Stimulated activated naive CD4-positive, alpha-beta T cell (primary cell): ENCODE measurements at regions not wholly inside any gene's neighbourhood (a gene's known extent, or its start where the extent isn't known, plus 50 kb on each side); places are given as distances from the start of the nearest gene placed in this dataset.

Experiments
- DNase-seq, 6 experiments: peaks; one replicate each; lab custom pipeline; 2025; lab: John Stamatoyannopoulos, UW

DNA sequence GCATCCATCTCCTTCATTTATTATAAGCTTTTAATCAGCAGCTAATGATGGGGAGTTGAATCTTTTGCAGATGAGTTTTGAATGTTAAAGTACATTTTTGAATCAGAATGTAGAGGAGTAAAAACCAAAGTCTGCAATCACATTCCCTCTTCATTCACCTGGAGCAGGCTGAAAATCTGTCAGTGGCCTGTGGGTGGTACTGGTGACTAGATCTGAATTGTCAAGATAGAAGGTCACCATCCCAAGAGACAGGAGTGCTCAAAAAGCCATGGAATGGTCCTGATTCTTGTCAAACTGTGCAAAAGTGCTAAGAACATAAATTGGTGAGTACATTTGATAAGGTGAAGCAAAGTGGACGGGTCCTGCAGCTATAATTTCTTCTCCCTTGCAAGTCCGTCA is 881.3 kb upstream of the NR2F2 start:
- DNase-seq: no peak

DNA sequence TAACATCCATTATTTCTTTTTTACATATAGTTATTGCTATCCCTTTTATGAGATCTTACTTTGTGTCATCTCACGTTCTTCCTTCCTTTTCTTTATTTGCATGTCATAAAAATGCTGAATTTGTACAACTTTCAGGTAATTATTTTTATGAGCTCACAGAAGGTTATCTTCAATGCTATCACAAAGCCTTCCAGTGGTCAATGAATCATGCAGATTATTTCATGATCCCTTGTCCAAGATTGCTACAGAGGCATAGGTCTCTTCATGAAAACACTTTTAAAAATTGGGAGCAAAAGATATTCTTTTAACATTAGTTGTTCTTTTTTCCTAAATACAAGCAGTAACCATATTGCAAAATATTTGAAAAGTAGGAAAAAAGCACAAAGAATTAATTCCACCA is 880.1 kb upstream of the NR2F2 start:
- DNase-seq: no peak

DNA sequence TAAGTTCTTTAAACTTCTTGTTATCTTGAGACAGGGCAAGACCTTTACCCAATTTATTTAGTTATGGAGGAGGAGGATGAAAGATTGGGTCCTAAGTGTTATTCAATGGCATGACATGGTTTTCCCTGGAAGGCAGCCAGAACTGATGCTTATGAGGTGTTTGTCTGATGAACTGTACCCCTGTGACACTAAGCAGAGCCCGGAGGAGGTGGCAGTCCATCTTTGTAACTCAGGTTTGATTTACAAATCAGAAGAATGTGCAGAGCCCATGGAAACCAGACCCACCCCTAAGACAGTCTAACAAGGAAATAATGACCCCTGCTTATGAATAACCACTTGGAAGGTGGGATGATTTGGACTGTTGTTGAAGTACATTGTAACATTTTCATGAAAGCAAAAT is 878.6 kb upstream of the NR2F2 start:
- DNase-seq: no peak

DNA sequence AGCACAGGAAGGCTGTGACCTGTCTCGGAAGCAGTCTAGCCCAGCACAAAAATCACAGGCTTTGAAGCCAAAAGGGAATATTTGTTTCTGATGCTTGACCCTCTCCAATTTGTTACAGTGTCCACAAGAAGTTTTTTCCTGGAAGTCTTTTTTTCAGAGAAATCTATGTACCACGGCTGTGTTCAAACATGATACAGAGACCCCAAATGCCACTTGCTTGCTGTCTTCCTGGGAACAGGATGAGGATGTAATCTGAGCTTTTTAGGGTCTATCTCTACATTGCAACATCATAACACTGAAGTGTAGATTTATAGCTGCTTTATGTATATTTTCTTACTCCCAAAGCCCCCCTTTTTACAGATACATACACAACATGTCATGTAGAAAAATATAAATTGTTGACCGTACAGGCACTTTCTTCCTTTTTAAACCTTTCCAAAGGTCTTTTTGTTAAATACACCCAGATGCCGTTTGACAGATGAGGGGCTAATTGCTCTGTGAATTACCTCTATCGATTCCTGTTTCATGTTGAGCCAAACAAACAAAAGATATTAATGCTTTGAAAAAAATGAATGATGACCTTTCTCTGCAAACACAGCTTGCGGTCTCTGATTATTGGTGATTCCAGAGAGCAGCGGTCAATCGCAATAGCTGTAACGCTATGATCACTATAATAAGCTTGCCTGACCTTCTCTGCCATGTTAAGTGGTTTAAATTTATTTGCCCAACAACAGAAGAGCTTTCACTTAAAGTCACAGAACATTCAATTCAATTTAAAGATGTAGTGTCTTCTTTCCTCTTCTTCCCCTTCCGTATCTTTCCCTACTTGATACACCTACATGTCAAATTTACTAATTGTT is 875.9 kb upstream of the NR2F2 start:
- DNase-seq: no peak

DNA sequence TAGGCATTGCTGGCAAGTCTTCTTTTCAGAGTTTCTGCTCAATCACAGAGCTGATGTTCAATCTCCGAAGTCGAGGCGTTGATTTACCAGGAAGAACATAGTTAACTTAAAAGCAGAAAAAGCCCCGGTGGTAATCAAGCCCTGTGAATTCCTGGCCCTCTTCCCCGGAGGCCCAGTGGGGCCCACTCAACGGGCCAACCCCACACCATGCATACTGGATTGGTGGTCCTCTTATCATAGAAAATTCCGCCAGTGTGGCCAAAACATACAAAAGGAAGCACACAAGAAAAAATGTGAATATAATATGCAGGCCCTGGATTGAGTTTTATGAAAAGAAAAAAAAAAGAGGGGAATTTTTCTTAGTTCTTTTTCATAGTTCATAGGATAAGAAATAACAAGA is 873.0 kb upstream of the NR2F2 start:
- DNase-seq: no peak

DNA sequence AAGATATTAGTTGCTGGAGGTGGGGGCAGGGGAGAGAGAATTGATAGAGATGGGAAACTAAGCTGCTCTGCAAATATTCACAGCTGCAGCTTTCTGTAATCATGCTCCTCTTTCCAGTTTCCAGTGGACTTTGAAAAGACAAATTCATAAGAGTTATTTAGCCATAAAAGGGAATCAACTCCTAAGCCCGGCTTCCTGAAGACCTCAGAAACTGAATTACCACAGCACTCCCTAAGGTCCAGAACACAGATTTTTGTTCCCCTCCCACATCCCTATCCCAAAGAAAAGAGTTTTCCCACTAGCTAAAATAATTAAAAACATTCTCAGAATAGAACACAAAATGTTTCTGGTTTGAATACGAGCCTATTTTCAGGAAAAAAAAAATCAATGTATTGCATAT is 871.8 kb upstream of the NR2F2 start:
- no peak for DNase-seq

DNA sequence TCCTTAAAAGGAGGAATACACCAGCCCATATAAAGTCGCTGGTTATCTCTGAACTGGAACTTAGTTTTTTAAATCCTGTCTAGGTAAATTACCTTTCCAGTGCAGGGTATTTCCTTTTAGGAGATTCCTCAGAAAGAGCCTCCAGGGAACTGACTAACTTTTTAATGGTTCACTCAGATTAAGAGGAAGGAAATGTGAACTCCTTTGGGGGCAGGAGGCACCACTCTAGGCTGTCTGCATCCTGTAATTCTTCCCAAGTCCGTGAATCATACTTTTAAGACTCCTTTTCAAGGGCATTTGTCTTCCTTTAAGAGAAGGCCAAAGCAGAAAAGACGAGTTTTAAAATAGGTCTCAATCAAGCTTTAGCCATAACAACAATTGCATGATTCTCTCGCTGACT is 871.2 kb upstream of the NR2F2 start:
- DNase-seq: no peak

DNA sequence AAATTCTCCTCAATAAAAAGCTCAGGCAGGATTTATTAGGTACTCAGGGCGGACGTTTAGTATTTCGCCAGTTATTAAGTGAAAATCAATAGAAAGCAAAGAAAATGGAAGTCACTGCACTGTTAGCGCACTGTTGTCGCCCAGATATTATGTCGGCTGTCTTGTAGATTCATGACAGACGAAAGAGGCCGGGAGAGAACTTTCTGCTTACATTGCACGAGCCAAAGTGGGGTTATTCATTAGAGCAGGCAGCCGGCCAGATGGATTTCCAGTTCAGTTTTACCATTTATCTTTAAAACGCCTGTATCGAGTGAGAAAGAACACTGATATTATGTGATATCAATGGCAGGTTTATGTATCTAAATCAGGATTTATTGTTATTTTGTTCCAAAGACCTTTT is 866.0 kb upstream of the NR2F2 start:
- DNase-seq: no peak

DNA sequence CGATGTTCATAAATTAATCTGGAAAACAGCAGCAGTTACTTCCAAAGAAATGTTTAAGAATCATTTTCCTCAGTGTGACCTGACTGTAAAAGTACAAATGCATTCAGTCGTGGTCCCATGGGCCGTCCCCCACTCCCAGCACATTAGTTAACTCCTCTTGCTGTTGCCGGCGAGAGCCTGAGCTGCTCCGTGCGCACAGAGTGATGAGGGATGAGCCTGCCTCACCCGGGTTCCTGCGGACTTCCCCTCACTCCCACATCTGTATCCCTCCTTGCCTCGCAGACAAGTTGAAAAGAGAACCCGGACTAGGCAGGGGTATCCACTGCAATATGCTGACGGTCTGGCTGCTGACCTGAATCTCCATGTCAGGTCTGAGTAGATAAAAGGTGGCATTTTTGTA is 861.7 kb upstream of the NR2F2 start:
- DNase-seq: no peak

DNA sequence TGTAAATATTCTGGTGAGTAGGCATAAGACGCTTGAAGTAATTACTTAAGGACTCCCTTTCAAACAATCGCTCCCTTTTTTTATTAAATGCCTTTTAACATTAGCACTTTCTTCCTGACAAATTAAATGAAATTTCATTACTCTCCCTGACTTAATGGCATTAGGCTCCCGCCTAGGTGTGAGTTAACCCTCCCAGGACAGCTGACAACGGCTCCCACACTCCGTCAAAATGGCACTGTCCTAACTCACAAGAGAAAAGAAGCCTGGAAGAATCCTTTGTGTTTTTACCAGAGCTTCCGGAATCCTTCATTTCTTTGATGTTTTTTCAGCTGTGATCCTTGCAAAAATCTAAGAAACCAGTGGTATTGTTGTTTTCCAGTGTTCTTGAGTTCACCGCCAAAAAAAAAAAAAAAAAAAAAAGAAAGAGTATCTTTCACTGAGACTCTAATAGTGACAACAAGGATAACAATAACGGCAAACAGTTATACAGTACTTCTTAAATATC is 861.0 kb upstream of the NR2F2 start:
- no peak for DNase-seq

DNA sequence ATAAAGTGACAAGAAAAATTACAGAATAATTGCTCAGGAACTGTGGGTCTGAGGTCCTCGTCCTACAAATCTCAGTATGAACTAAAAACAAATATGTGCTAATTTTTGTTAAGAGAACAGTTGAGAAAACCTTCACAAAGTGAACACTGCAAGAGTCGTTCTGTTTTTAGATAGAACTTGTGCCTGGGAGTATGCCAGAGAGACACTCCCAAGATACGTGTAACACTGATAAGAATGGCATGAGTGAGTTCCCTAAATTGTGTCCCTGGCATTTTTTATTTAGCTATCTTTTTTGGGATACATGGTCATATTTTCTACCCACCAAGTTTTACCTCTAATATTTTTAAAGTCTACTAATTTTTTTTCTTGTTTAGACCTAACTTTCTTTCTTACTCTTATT is 860.0 kb upstream of the NR2F2 start:
- no peak for DNase-seq

DNA sequence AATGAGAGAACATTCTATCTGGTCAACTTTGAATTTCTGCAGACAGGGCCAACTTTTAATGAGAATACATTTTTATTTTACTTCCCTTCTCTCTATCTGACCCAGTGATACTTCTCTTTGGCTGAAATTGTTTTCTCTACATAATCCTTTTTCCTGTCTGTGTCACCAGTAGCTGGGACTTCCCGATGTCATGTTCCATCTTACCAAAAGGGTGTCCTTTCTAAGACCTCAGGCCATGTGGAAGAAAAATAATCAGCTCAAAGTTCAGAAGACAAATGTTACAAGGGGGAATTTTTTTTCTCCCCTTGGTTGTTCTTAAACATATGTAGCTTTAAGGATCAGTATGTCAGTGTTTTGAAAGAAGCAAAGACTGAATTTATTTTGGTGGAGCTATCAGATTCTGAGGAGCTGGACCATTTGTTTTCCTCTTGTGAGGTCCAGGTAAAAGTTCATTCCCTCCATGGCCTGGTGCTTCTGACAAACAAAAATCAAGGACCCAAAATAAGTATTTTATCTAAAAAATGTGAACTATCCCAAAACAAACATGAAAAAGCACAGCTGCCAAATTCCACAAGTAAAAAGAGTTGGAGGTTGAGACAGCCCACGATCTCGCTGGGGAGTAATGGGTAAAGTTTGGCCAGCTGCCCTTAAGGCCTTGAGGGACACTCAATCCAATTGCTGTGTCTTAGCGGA is 859.4 kb upstream of the NR2F2 start:
- DNase-seq: no peak

DNA sequence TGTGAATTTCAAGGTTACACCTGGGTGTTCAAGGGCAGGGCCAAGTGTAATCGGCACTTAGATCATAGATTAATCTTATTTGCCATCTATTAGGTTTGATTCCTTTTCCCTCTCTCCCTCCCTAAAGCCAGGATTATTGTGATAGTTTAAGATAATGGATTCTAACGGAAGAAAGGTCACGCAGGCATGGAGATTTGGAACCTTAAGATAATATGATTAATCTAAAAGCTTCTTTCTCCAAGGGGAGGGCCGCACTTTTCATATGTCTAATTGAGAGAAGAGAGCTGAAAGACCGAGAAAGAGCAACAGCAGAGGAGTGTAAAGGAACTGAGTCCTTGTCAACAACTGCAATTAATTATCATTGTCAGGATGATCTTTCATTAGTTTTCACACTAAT is 858.8 kb upstream of the NR2F2 start:
- DNase-seq: no peak

DNA sequence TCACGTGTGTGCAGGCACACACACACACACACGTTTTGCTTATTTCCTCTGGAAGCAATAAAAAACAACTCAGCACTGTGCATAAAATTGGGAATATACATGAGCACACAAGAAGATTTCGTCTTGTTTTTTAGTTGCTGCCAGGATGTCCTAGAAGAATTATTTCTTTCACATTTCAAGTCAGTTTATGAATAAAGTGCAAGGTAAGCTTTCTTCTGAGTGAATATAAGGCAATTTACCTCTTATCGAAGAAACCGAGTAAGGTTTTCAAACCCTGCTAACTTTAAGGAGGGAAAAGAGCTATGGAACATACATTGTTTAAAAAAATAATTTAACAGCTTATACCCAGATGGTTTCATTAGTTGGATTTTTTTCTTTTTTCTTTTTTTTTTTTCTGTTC is 855.4 kb upstream of the NR2F2 start:
- DNase-seq: no peak

DNA sequence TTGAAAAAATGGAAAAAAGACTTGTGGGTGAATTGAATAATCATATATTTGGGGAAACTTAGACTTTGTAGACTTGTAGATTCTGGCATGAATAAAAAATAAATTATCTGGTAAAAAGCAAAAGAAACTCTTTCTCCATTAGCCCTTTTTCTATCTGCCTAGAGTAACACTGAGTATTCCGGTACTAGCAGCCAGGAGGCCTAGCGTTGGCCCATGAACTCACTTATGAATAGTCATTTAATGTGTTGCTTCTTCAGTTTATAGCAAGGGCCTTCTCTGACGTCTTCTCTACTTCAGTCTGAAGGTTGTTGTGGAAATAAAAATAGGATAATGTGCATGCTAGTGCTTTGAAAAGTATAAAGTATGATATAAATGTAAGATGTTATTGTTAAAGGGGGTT is 851.2 kb upstream of the NR2F2 start:
- DNase-seq: no peak

DNA sequence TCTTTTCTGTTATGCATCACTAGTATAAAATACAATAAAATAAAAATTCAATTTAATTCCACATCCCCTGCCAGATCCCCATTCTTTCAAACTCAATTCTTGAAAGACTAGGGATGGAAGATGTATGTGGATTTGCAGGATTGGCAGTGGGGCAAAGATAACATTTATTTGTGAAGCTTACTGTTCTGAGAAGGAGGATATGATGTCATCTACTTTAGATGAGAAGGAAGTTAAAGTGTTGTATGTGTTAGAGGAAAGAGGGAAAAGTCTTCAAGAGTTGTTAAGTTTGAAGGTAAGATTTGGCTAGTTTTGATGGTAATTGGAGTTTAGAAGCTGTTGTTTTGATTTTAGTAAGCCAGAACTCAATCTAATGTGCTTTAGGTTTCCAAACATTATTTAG is 845.1 kb upstream of the NR2F2 start:
- DNase-seq: no peak

DNA sequence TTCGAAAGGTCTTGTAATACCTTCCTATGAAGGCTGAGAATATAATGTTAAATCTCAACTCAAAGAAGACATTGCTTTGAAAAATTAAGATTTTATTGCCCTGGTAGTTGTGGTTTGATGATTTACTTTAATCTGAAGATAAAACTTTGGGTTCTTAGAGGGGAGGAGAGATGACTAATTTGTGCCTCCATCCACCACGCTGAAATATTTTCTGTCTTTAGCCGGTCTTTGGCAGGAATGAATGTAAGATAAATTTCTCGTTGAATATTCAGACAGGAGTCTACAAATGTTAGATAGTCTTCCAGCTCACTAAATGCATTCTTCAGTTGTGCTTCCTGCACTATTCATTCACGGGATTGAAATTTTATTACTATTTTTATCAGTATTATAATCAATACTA is 844.3 kb upstream of the NR2F2 start:
- no peak for DNase-seq

DNA sequence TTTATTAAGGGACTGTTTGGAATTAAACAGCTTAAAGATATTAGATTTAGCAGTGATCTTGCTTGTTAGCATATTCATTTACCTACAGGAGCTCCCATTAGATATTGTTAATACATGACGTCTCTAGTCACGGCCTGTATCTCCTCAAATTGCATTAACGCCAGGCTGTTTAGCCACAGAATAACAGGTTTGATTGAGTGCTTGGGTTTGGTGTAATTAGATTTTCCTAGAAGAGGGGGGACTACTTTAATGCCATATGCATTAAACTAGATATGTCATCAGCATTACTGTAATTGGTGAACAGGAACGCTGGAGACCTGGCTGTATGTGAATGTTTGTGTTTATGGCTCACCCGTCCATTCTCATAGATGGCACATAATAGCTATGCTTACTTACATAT is 841.4 kb upstream of the NR2F2 start:
- DNase-seq: no peak

DNA sequence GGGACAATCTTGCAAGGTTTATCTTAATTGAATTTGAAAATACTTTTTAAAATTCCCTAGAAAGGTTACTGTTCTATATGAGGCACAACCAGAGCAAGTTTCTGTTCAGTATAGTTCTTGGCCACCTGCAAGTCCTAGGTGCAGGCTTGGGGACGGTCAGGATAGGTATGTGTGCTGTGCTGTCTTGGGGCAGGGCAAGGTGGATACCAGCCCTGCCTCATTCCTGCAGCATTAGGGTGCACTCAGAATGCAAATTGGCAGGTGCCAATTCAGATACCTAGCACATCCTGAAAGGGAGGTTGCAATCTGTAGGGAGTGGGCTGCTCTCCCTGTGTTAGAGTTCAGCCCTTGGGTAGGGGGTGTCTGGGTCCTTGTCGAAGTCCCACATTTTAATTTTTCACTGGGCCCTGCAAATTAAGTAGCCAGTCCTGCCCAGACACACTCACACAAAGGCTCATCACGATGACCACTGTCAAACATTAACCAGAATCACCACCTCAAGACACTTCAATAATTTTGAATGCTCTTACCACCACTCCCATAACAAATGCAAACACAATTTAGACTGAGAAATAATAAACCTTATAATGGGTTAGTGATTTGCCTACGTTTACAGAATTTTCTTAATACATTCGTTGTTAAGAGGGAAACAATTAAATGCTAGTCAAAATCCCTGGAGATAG is 838.0 kb upstream of the NR2F2 start:
- no peak for DNase-seq

DNA sequence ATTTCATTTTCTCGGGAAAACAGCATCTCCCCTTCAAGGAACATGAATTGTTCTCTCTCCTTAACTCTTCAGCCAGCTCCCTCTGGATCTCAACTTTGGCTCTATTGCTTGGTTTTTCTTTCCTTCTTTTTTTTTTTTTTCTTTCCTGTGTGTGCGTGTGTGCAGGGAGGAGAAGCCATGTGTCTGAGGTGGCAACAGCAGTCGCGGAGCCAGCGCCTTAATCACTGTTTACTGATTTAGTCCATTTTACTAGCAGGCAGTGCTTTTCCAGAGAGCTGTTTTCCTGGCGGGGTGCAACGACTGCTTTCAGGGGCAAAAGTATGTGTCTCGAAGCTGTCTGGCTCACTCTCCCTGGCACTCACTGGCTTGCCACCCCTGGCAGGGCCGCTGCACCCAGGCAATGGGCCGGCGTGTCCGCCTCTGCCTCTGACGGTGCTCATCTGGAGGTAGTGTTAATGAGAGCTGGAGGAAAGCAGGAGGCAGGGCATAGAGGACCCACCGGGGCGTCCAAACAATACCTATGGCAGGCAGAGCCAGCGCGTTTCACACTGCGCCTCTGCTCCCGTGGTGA is 835.4 kb upstream of the NR2F2 start:
- DNase-seq: no peak

DNA sequence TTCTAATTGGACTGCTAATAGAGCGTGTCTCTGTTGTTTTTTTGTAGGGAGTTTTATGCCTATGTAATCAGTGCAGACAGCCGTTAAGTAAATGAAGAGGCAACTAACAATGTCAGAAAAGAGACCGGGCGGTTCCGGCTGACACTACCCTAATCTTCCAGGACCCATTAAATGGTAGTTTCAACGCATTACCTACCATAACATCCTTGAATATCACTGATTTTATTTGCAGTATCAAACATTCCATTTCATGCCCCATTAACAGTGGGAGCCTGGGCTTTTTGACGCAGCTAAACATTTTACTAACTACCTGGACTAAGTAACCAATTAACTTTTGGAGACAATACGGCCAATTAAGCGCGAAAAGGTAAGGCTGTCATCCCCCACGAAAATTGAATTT is 832.9 kb upstream of the NR2F2 start:
- DNase-seq: no peak

DNA sequence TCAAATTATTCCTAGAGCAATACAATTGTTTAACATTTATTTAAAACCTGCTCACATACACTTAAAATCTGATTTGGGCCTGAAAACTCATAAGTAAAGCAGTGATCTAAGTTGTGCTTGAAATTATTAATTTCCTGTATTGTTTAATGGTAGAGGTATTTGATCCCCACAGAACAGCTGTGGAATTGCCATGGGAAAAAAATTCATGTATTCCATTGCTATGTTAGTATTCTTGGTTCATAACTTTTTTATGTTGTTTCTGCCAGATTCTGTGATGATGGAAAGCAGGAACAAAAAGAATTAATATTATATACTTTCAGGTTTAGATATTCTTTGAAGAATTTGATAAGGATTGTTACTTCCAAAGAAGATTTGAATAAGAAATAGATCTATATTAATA is 831.5 kb upstream of the NR2F2 start:
- DNase-seq: no peak

DNA sequence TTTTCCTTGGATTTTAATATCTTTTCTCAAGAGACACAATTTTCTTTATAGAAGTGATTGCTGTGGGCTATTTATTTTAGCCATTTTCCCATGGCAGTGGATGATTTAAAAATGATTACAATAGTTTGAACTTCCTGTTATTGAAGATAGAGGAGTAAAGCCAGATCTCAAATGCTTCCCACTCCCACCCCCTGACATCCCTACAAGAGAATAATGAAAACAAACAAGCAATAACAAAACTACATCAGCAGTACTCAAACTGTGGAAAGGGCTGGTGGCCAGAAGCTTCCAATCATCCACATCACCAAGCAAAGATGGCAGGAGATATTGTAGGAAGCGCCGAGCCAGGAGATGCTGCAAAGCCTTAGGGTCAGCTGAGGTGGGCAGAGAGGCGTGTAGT is 831.1 kb upstream of the NR2F2 start:
- no peak for DNase-seq
